Endodermal cell (in vitro differentiated cells): ENCODE measurements at regions not wholly inside any gene's neighbourhood (a gene's known extent, or its start where the extent isn't known, plus 50 kb on each side); places are given as distances from the start of the nearest gene placed in this dataset.

Experiments
- DNase-seq: peaks from one replicate; pipeline ENCODE4 v3.0.0-alpha.2; 2017
- H3K27ac ChIP-seq: 2 replicates; pipeline ENCODE4 v1.5.1; 2013; ENCODE audit warnings: mild to moderate bottlenecking, low read depth, low read length, moderate library complexity
- H3K27me3 ChIP-seq: 2 replicates; pipeline ENCODE4 v1.6.1; 2013; ENCODE audit warnings: mild to moderate bottlenecking, low read length, moderate library complexity; ENCODE audit not compliant: insufficient read depth, control insufficient read depth, poor library complexity, severe bottlenecking
- H3K36me3 ChIP-seq: 2 replicates; pipeline ENCODE4 v1.7.0; 2013; ENCODE audit warnings: mild to moderate bottlenecking, low read length, moderate library complexity; ENCODE audit not compliant: control insufficient read depth, insufficient read depth
- H3K4me1 ChIP-seq: one replicate; pipeline ENCODE4 v1.7.0; 2013; ENCODE audit warnings: low read length; ENCODE audit not compliant: control insufficient read depth, insufficient read depth
- H3K4me3 ChIP-seq: 2 replicates; pipeline ENCODE4 v1.5.1; 2013; ENCODE audit warnings: mild to moderate bottlenecking, low read length, moderate library complexity
- H3K9ac ChIP-seq: 2 replicates; pipeline ENCODE4 v1.6.1; 2013; ENCODE audit warnings: mild to moderate bottlenecking, low read length, moderate library complexity; ENCODE audit not compliant: poor library complexity, severe bottlenecking; ENCODE audit errors: extremely low read depth
- H3K9me3 ChIP-seq: 2 replicates; pipeline ENCODE4 v1.6.1; 2013; ENCODE audit warnings: mild to moderate bottlenecking, low read length, moderate library complexity; ENCODE audit not compliant: control insufficient read depth
- H3K27ac Mint-ChIP-seq: 2 replicates; pipeline ENCODE4 v1.8.0; 2020; ENCODE audit warnings: mixed read lengths
- H3K27me3 Mint-ChIP-seq: 2 replicates; pipeline ENCODE4 v1.8.0; 2021; ENCODE audit warnings: mild to moderate bottlenecking, mixed read lengths; ENCODE audit not compliant: insufficient read depth
- H3K36me3 Mint-ChIP-seq: 2 replicates; pipeline ENCODE4 v1.8.0; 2020; ENCODE audit warnings: low read depth, mixed read lengths
- H3K4me1 Mint-ChIP-seq: 2 replicates; pipeline ENCODE4 v1.8.0; 2020; ENCODE audit warnings: mixed read lengths
- H3K4me3 Mint-ChIP-seq: 2 replicates; pipeline ENCODE4 v1.8.0; 2020; ENCODE audit warnings: mild to moderate bottlenecking, moderate library complexity, mixed read lengths
- H3K9me3 Mint-ChIP-seq: 2 replicates; pipeline ENCODE4 v1.8.0; 2020; ENCODE audit warnings: mild to moderate bottlenecking, mixed read lengths
- CTCF ChIP-seq: fragments of 200-600 bp; sonication (generic); conservative IDR thresholded peaks from 2 replicates; pipeline ENCODE4 v1.5.0; 2021; ENCODE audit warnings: antibody characterized with exemption, mild to moderate bottlenecking
- WGBS, 2 experiments: methylation state at CpG; one replicate each; pipeline versions ENCODE4 v1.1.5 to v1.1.7; 2013; ENCODE audit warnings: missing lambda C conversion rate in 2 of 2, mixed read lengths in 1 of 2; ENCODE audit not compliant: insufficient coverage in 1 of 2, insufficient read length in 1 of 2; 5-methylcytosine and 5-hydroxymethylcytosine counted together

GRCh38 chr2:168310580-168310979 lies 63.2 kb upstream of the STK39 start:
- Histone ChIP-seq H3K9ac (no peak overlapping the region), H3K36me3 (no peaks in the 10 kb centered on the region), H3K9me3 (peaks cover 14% of the 10 kb centered on the region), H3K27ac (no peak overlapping the region), H3K4me3 (no peak overlapping the region), H3K27me3 (no peaks in the 10 kb centered on the region), H3K4me1 (no peaks in the 10 kb centered on the region)
- Mint-ChIP-seq H3K4me1 (no peaks in the 10 kb centered on the region), H3K4me3 (no peak overlapping the region), H3K36me3 (no peaks in the 10 kb centered on the region), H3K27me3 (no peaks in the 10 kb centered on the region), H3K27ac (no peak overlapping the region), H3K9me3 (peaks cover 25% of the 10 kb centered on the region)
- DNase-seq, result no peak
- TF ChIP-seq CTCF, result no peak
- 83 to 88% methylated on average over 1 of the region's 1 CpG for WGBS, 2 experiments

GRCh38 chr2:168311261-168311910 lies 64.0 kb upstream of the STK39 start:
- H3K9me3 ChIP-seq, result peaks cover 14% of the 10 kb centered on the region
- H3K4me1 ChIP-seq, result no peaks in the 10 kb centered on the region
- DNase-seq, result no peak
- Mint-ChIP-seq H3K9me3 (peaks cover 17% of the 10 kb centered on the region), H3K27ac (no peak overlapping the region), H3K36me3 (no peaks in the 10 kb centered on the region), H3K4me3 (no peak overlapping the region), H3K4me1 (no peaks in the 10 kb centered on the region), H3K27me3 (no peaks in the 10 kb centered on the region)
- H3K36me3 ChIP-seq, result no peaks in the 10 kb centered on the region
- no peak for TF ChIP-seq CTCF
- WGBS, 2 experiments, result 80 to 92% methylated on average over 2 of the region's 2 CpGs
- H3K9ac ChIP-seq, result no peak overlapping the region
- H3K27me3 ChIP-seq, result no peaks in the 10 kb centered on the region
- peak overlapping the region; percentile 61 for H3K27ac ChIP-seq
- H3K4me3 ChIP-seq, result no peak overlapping the region

- H3K9me3 ChIP-seq, result peaks cover 8% of the 10 kb centered on the region
- no peaks in the 10 kb centered on the region for H3K4me1 ChIP-seq
- WGBS, 2 experiments, result 57% methylated on average over 1 of the region's 1 CpG; no CpG with 5 or more reads in 1 of the 2 experiments
- H3K9ac ChIP-seq, result no peak overlapping the region
- no peaks in the 10 kb centered on the region for H3K36me3 ChIP-seq
- Mint-ChIP-seq H3K4me3 (no peak overlapping the region), H3K27me3 (no peaks in the 10 kb centered on the region), H3K4me1 (no peaks in the 10 kb centered on the region), H3K9me3 (peaks cover 9% of the 10 kb centered on the region), H3K36me3 (no peaks in the 10 kb centered on the region), H3K27ac (no peak overlapping the region)
- no peak for DNase-seq
- H3K4me3 ChIP-seq, result no peak overlapping the region
- TF ChIP-seq CTCF, result no peak
- no peak overlapping the region for H3K27ac ChIP-seq
- no peaks in the 10 kb centered on the region for H3K27me3 ChIP-seq
Measured at GRCh38 chr2:168312036-168312822, 64.8 kb upstream of the STK39 start.
